CD8-positive, alpha-beta memory T cell (primary cell): ENCODE measurements at regions not wholly inside any gene's neighbourhood (a gene's known extent, or its start where the extent isn't known, plus 50 kb on each side); places are given as distances from the start of the nearest gene placed in this dataset.
A peak's percentile ranks its signal among the peaks of the same experiment; 100 is the strongest.

ENCODE experiments used
- CTCF ChIA-PET: fragments of 350-600 bp; sonication (Branson Sonifier 250); formaldehyde crosslinking; loops from one replicate; lab custom pipeline; 2021; ENCODE audit warnings: antibody characterized with exemption; lab: Charles Lee
- POLR2A ChIA-PET: fragments of 350-600 bp; sonication (Branson Sonifier 250); formaldehyde crosslinking; loops from one replicate; lab custom pipeline; 2021; ENCODE audit warnings: antibody characterized with exemption; lab: Charles Lee
- DNase-seq, 5 donors: peaks; one replicate each; pipeline versions ENCODE4 v3.0.0 to v3.0.0-alpha.2; 2020 to 2022; ENCODE audit warnings: mixed read lengths in 1 of 5
- H3K27ac ChIP-seq: one replicate; pipeline ENCODE4 v1.7.0; 2013; ENCODE audit warnings: low read depth, mild to moderate bottlenecking, low read length, moderate library complexity
- H3K27me3 ChIP-seq: 2 replicates; pipeline ENCODE4 v1.7.0; 2013; ENCODE audit warnings: low read length, mild to moderate bottlenecking; ENCODE audit not compliant: insufficient read depth, poor library complexity, severe bottlenecking
- H3K36me3 ChIP-seq: 2 replicates; pipeline ENCODE4 v1.7.0; 2013; ENCODE audit warnings: mild to moderate bottlenecking, low read length, moderate library complexity; ENCODE audit not compliant: insufficient read depth
- H3K4me1 ChIP-seq: 2 replicates; pipeline ENCODE4 v1.7.0; 2013; ENCODE audit warnings: mild to moderate bottlenecking, low read length, moderate library complexity; ENCODE audit not compliant: insufficient read depth
- H3K4me3 ChIP-seq: 2 replicates; pipeline ENCODE4 v1.7.0; 2013; ENCODE audit warnings: mild to moderate bottlenecking, low read length
- H3K9me3 ChIP-seq: 2 replicates; pipeline ENCODE4 v1.7.0; 2013; ENCODE audit warnings: mild to moderate bottlenecking, low read length
- H3K27ac Mint-ChIP-seq, 8 donors: one replicate each; pipeline ENCODE4 v1.8.0; 2020 to 2021; ENCODE audit warnings: mixed read lengths in 8 of 8, mild to moderate bottlenecking in 6 of 8, inconsistent platforms in 3 of 8, moderate library complexity in 3 of 8
- H3K27me3 Mint-ChIP-seq, 2 donors: one replicate each; pipeline ENCODE4 v1.8.0; 2020 to 2021; ENCODE audit warnings: mixed read lengths in 2 of 2, mild to moderate bottlenecking in 1 of 2, moderate library complexity in 1 of 2
- H3K36me3 Mint-ChIP-seq, 3 donors: one replicate each; pipeline ENCODE4 v1.8.0; 2020 to 2021; ENCODE audit warnings: mixed read lengths in 3 of 3, inconsistent platforms in 1 of 3, mild to moderate bottlenecking in 1 of 3
- H3K4me1 Mint-ChIP-seq, 3 donors: one replicate each; pipeline ENCODE4 v1.8.0; 2020 to 2021; ENCODE audit warnings: mixed read lengths in 3 of 3, inconsistent platforms in 1 of 3, mild to moderate bottlenecking in 1 of 3
- H3K4me3 Mint-ChIP-seq, 7 donors: one replicate each; pipeline ENCODE4 v1.8.0; 2020 to 2021; ENCODE audit warnings: mixed read lengths in 7 of 7, mild to moderate bottlenecking in 6 of 7, moderate library complexity in 4 of 7, inconsistent platforms in 2 of 7
- H3K9me3 Mint-ChIP-seq, 5 donors: one replicate each; pipeline ENCODE4 v1.8.0; 2020 to 2022; ENCODE audit warnings: mixed read lengths in 5 of 5, mild to moderate bottlenecking in 3 of 5, moderate library complexity in 2 of 5, inconsistent platforms in 1 of 5

GRCh38 chr14:38124506-38124905, 83.2 kb upstream of the SSTR1 start:
- Histone ChIP-seq H3K36me3 (no peaks in the 10 kb centered on the region), H3K9me3 (no peaks in the 10 kb centered on the region), H3K4me1 (peaks cover 18% of the 10 kb centered on the region), H3K27me3 (no peaks in the 10 kb centered on the region), H3K27ac (no peak overlapping the region), H3K4me3 (no peak overlapping the region)
- no peaks in the 10 kb centered on the region for H3K36me3 Mint-ChIP-seq
- CTCF ChIA-PET = interaction anchor here (1.1 kb wide), 1 partner anchor 12 kb away, joined by 3 read pairs; no protein-coding TSS in a partner anchor
- peaks cover 14 to 49% (median 40%) of the 10 kb centered on the region in 3 donors for H3K4me1 Mint-ChIP-seq
- no peaks in the 10 kb centered on the region for H3K27me3 Mint-ChIP-seq
- peak overlapping the region in 1 of 7 donors; percentile 25 for H3K4me3 Mint-ChIP-seq
- no peak for DNase-seq
- no peaks in the 10 kb centered on the region for H3K9me3 Mint-ChIP-seq
- H3K27ac Mint-ChIP-seq = peak overlapping the region in 3 of 8 donors; percentile 27 to 48 (median 30)
- POLR2A ChIA-PET = no interaction called here

- H3K36me3 Mint-ChIP-seq = no peaks in the 10 kb centered on the region
- peak overlapping the region in 4 of 8 donors; percentile 2 to 26 (median 16) for H3K27ac Mint-ChIP-seq
- Histone ChIP-seq H3K4me3 (no peak overlapping the region), H3K27ac (no peak overlapping the region), H3K4me1 (peaks cover 29% of the 10 kb centered on the region), H3K36me3 (no peaks in the 10 kb centered on the region), H3K9me3 (no peaks in the 10 kb centered on the region), H3K27me3 (no peaks in the 10 kb centered on the region)
- H3K9me3 Mint-ChIP-seq = no peaks in the 10 kb centered on the region
- POLR2A ChIA-PET = no interaction called here
- CTCF ChIA-PET = interaction anchor here (1.1 kb wide), 1 partner anchor 10 kb away, joined by 3 read pairs; no protein-coding TSS in a partner anchor
- peak in 1 of 5 donors; percentile 8 for DNase-seq
- H3K4me1 Mint-ChIP-seq = peaks cover 19 to 49% (median 46%) of the 10 kb centered on the region in 3 donors
- no peak overlapping the region for H3K4me3 Mint-ChIP-seq
- no peaks in the 10 kb centered on the region for H3K27me3 Mint-ChIP-seq
Observed at GRCh38 chr14:38125481-38126037, 82.1 kb upstream of the SSTR1 start.

- Histone ChIP-seq H3K4me3 (no peak overlapping the region), H3K36me3 (no peaks in the 10 kb centered on the region), H3K27ac (no peak overlapping the region), H3K27me3 (no peaks in the 10 kb centered on the region), H3K9me3 (no peaks in the 10 kb centered on the region), H3K4me1 (peaks cover 23% of the 10 kb centered on the region)
- Mint-ChIP-seq H3K4me1 (peaks cover 18 to 37% (median 36%) of the 10 kb centered on the region in 3 donors), H3K27me3 (no peaks in the 10 kb centered on the region), H3K36me3 (no peaks in the 10 kb centered on the region), H3K4me3 (no peak overlapping the region), H3K9me3 (no peaks in the 10 kb centered on the region), H3K27ac (peak overlapping the region in 1 of 8 donors; percentile 13)
- ChIA-PET CTCF (no interaction called here), POLR2A (no interaction called here)
- no peak for DNase-seq
Observed at GRCh38 chr14:38127356-38127755, 80.3 kb upstream of the SSTR1 start.

GRCh38 chr14:38127784-38128183, 79.9 kb upstream of the SSTR1 start:
- no peak for DNase-seq
- H3K4me3 ChIP-seq = no peak overlapping the region
- ChIA-PET CTCF (no interaction called here), POLR2A (no interaction called here)
- no peaks in the 10 kb centered on the region for H3K27me3 ChIP-seq
- no peaks in the 10 kb centered on the region for H3K36me3 ChIP-seq
- Mint-ChIP-seq H3K27ac (no peak overlapping the region), H3K4me3 (no peak overlapping the region), H3K4me1 (peaks cover 18 to 37% (median 36%) of the 10 kb centered on the region in 3 donors), H3K9me3 (no peaks in the 10 kb centered on the region), H3K36me3 (no peaks in the 10 kb centered on the region), H3K27me3 (no peaks in the 10 kb centered on the region)
- H3K4me1 ChIP-seq = peaks cover 23% of the 10 kb centered on the region
- H3K9me3 ChIP-seq = no peaks in the 10 kb centered on the region
- no peak overlapping the region for H3K27ac ChIP-seq

- peak overlapping the region in 5 of 8 donors; percentile 42 to 96 (median 51) for H3K27ac Mint-ChIP-seq
- H3K27me3 Mint-ChIP-seq = no peaks in the 10 kb centered on the region
- H3K4me1 Mint-ChIP-seq = peaks cover 18 to 37% (median 36%) of the 10 kb centered on the region in 3 donors
- Histone ChIP-seq H3K9me3 (no peaks in the 10 kb centered on the region), H3K27me3 (no peaks in the 10 kb centered on the region), H3K4me1 (peaks cover 23% of the 10 kb centered on the region), H3K27ac (no peak overlapping the region), H3K36me3 (no peaks in the 10 kb centered on the region), H3K4me3 (no peak overlapping the region)
- H3K9me3 Mint-ChIP-seq = no peaks in the 10 kb centered on the region
- H3K36me3 Mint-ChIP-seq = no peaks in the 10 kb centered on the region
- no peak overlapping the region for H3K4me3 Mint-ChIP-seq
- ChIA-PET CTCF (no interaction called here), POLR2A (no interaction called here)
- DNase-seq = no peak
Observed at GRCh38 chr14:38128640-38129039, 79.1 kb upstream of the SSTR1 start.

GRCh38 chr14:38129192-38129591, 78.5 kb upstream of the SSTR1 start:
- peak overlapping the region in 1 of 7 donors; percentile 13 for H3K4me3 Mint-ChIP-seq
- no peaks in the 10 kb centered on the region for H3K9me3 ChIP-seq
- H3K4me3 ChIP-seq = no peak overlapping the region
- no peaks in the 10 kb centered on the region for H3K36me3 ChIP-seq
- H3K27ac ChIP-seq = no peak overlapping the region
- H3K27ac Mint-ChIP-seq = peak overlapping the region in 5 of 8 donors; percentile 42 to 96 (median 54)
- DNase-seq = no peak
- H3K4me1 ChIP-seq = peaks cover 23% of the 10 kb centered on the region
- no peaks in the 10 kb centered on the region for H3K27me3 Mint-ChIP-seq
- H3K4me1 Mint-ChIP-seq = peaks cover 18 to 33% (median 31%) of the 10 kb centered on the region in 3 donors
- no peaks in the 10 kb centered on the region for H3K36me3 Mint-ChIP-seq
- no peaks in the 10 kb centered on the region for H3K9me3 Mint-ChIP-seq
- H3K27me3 ChIP-seq = no peaks in the 10 kb centered on the region
- ChIA-PET POLR2A (no interaction called here), CTCF (interaction anchor here (1.0 kb wide), 1 partner anchor 26 kb away, joined by 3 read pairs; no protein-coding TSS in a partner anchor)

GRCh38 chr14:38129705-38130104, 78.0 kb upstream of the SSTR1 start:
- Mint-ChIP-seq H3K36me3 (no peaks in the 10 kb centered on the region), H3K27ac (peak overlapping the region in 6 of 8 donors; percentile 46 to 95 (median 78)), H3K27me3 (no peaks in the 10 kb centered on the region), H3K4me3 (peak overlapping the region in 4 of 7 donors; percentile 27 to 49 (median 41)), H3K4me1 (peaks cover 16 to 28% (median 27%) of the 10 kb centered on the region in 3 donors), H3K9me3 (no peaks in the 10 kb centered on the region)
- DNase-seq = peak in 3 of 5 donors; percentile 1 to 12 (median 4)
- ChIA-PET POLR2A (no interaction called here), CTCF (interaction anchor here (1.0 kb wide), 1 partner anchor 25 kb away, joined by 3 read pairs; no protein-coding TSS in a partner anchor)
- H3K27me3 ChIP-seq = no peaks in the 10 kb centered on the region
- no peaks in the 10 kb centered on the region for H3K9me3 ChIP-seq
- H3K36me3 ChIP-seq = no peaks in the 10 kb centered on the region
- peaks cover 23% of the 10 kb centered on the region for H3K4me1 ChIP-seq
- no peak overlapping the region for H3K27ac ChIP-seq
- no peak overlapping the region for H3K4me3 ChIP-seq

GRCh38 chr14:38134416-38135030, 73.2 kb upstream of the SSTR1 start:
- peaks cover 10 to 13% (median 13%) of the 10 kb centered on the region in 3 donors for H3K4me1 Mint-ChIP-seq
- no peak for DNase-seq
- H3K27ac Mint-ChIP-seq = no peak overlapping the region
- ChIA-PET POLR2A (no interaction called here), CTCF (no interaction called here)
- Histone ChIP-seq H3K27me3 (no peaks in the 10 kb centered on the region), H3K4me1 (peaks cover 13% of the 10 kb centered on the region), H3K9me3 (no peaks in the 10 kb centered on the region), H3K27ac (no peak overlapping the region), H3K36me3 (no peaks in the 10 kb centered on the region), H3K4me3 (no peak overlapping the region)
- H3K27me3 Mint-ChIP-seq = no peaks in the 10 kb centered on the region
- no peak overlapping the region for H3K4me3 Mint-ChIP-seq
- no peaks in the 10 kb centered on the region for H3K36me3 Mint-ChIP-seq
- H3K9me3 Mint-ChIP-seq = no peaks in the 10 kb centered on the region
